GM12878 (cell line): ENCODE measurements at regions not wholly inside any gene's neighbourhood (a gene's known extent, or its start where the extent isn't known, plus 50 kb on each side); places are given as distances from the start of the nearest gene placed in this dataset.

ENCODE experiments used
- ATAC-seq: fragments of 200-7000 bp; cut with Tn5 transposase; 3 replicates; pipeline ENCODE4 v1.9.1; 2020; ENCODE audit warnings: mild to moderate bottlenecking, moderate library complexity
- BruUV-seq: library from RNA; stranded (reverse); fragments of 400-500 nt; replicated peaks from 2 replicates; lab custom pipeline; 2021; lab: Mats Ljungman, UMichigan
- CTCF ChIA-PET: fragments of 300-600 bp; sonication (Branson Sonifier 250); formaldehyde crosslinking; extraction: SDS; loops from one replicate; lab custom pipeline; 2021; ENCODE audit warnings: inconsistent platforms; lab: Yijun Ruan, JAX
- POLR2A ChIA-PET: fragments of 350-600 bp; formaldehyde crosslinking; extraction: SDS; loops from one replicate; lab custom pipeline; 2021; ENCODE audit warnings: inconsistent platforms; lab: Charles Lee
- RAD21 ChIA-PET: fragments of 300-600 bp; sonication (Branson Sonifier 250); formaldehyde crosslinking; loops from one replicate; lab custom pipeline; 2023; ENCODE audit warnings: antibody characterized with exemption; ENCODE audit not compliant: unreplicated experiment; lab: Charles Lee
- SMC1A ChIA-PET: fragments of 300-600 bp; sonication (Branson Sonifier 250); formaldehyde crosslinking; loops from one replicate; lab custom pipeline; 2023; ENCODE audit not compliant: unreplicated experiment, uncharacterized antibody; lab: Charles Lee
- DNase-seq: peaks from one replicate; pipeline ENCODE4 v3.0.0-alpha.2; 2011; ENCODE audit warnings: low read depth, low spot score
- FAIRE-seq: peaks from 3 replicates; lab custom pipeline; 2011; peaks lifted over from hg19 to GRCh38; lab: Jason Lieb, UNC
- H2AFZ ChIP-seq: 2 replicates; pipeline ENCODE4 v1.6.0; 2011; ENCODE audit warnings: low read depth, low read length, control low read depth; ENCODE audit not compliant: control insufficient read depth
- H3K27ac ChIP-seq: 2 replicates; pipeline ENCODE4 v1.5.1; 2011; ENCODE audit warnings: control low read depth; ENCODE audit not compliant: control insufficient read depth, insufficient read depth
- H3K27me3 ChIP-seq, 2 experiments: replicated peaks in 1 of 2; 2 replicates each; pipeline versions ENCODE4 v1.6.0 to v1.6.1; 2011; ENCODE audit warnings: low read length in 1 of 2; ENCODE audit not compliant: control insufficient read depth in 2 of 2, insufficient read depth in 2 of 2
- H3K36me3 ChIP-seq, 2 experiments: 2 replicates each; pipeline ENCODE4 v1.5.1; 2011; ENCODE audit warnings: low read length in 1 of 2; ENCODE audit not compliant: control insufficient read depth in 2 of 2, insufficient read depth in 2 of 2
- H3K4me1 ChIP-seq: 2 replicates; pipeline ENCODE4 v1.6.1; 2011; ENCODE audit warnings: mild to moderate bottlenecking, low read length, moderate library complexity, mixed read lengths; ENCODE audit not compliant: control insufficient read depth, insufficient read depth
- H3K4me2 ChIP-seq: 2 replicates; pipeline ENCODE4 v1.6.0; 2011; ENCODE audit warnings: control low read depth; ENCODE audit not compliant: control insufficient read depth, insufficient read depth
- H3K4me3 ChIP-seq: fragments of 200-600 bp; sonication (generic); 2 replicates; pipeline ENCODE4 v1.5.1; 2016
- H3K79me2 ChIP-seq: 2 replicates; pipeline ENCODE4 v1.6.0; 2011; ENCODE audit warnings: low read length; ENCODE audit not compliant: control insufficient read depth, insufficient read depth
- H3K9ac ChIP-seq: 2 replicates; pipeline ENCODE4 v1.8.0; 2011; ENCODE audit warnings: low read length, control low read depth, mixed read lengths; ENCODE audit not compliant: control insufficient read depth, insufficient read depth
- H3K9me3 ChIP-seq: replicated peaks from 3 replicates; pipeline ENCODE4 v1.5.1; 2011; ENCODE audit warnings: mild to moderate bottlenecking, low read length; ENCODE audit not compliant: control insufficient read depth, insufficient read depth
- H4K20me1 ChIP-seq: 2 replicates; pipeline ENCODE4 v1.6.0; 2011; ENCODE audit not compliant: control insufficient read depth, insufficient read depth
- CHD4 ChIP-seq: fragments of 200-600 bp; sonication (generic); IDR thresholded peaks from 2 replicates; pipeline ENCODE4 v1.6.1; 2016; ENCODE audit warnings: mild to moderate bottlenecking
- DPF2 ChIP-seq: fragments of 450-650 bp; IDR thresholded peaks from 2 replicates; pipeline ENCODE4 v1.6.1; 2017; ENCODE audit warnings: mild to moderate bottlenecking
- FOXM1 ChIP-seq: IDR thresholded peaks from 2 replicates; pipeline ENCODE4 v1.6.1; 2012; ENCODE audit warnings: low read depth, mild to moderate bottlenecking, inconsistent platforms, low read length, moderate library complexity
- IKZF2 ChIP-seq, 2 experiments: fragments of 450-650 bp; IDR thresholded peaks; 2 replicates each; pipeline ENCODE4 v1.6.1; 2017; ENCODE audit warnings: mild to moderate bottlenecking in 2 of 2, moderate library complexity in 2 of 2
- KAT2A ChIP-seq: conservative IDR thresholded peaks from 2 replicates; pipeline ENCODE4 v1.6.1; 2011; ENCODE audit warnings: low read depth, low read length; ENCODE audit not compliant: control insufficient read depth
- NBN ChIP-seq: fragments of 450-650 bp; IDR thresholded peaks from 2 replicates; pipeline ENCODE4 v1.6.1; 2016
- NR2C2 ChIP-seq: IDR thresholded peaks from 2 replicates; pipeline ENCODE4 v1.6.1; 2011; ENCODE audit warnings: borderline replicate concordance, low read depth; ENCODE audit not compliant: control insufficient read depth, insufficient read length
- RBBP5 ChIP-seq: fragments of 200-600 bp; sonication (generic); conservative IDR thresholded peaks from 2 replicates; pipeline ENCODE4 v1.6.1; 2016
- RELA ChIP-seq: fragments of 450-650 bp; IDR thresholded peaks from 2 replicates; pipeline ENCODE4 v1.8.0; 2014; ENCODE audit warnings: borderline replicate concordance; ENCODE audit not compliant: partially characterized antibody
- SMAD5 ChIP-seq: IDR thresholded peaks from 2 replicates; pipeline ENCODE4 v1.6.1; 2016; ENCODE audit warnings: antibody characterized with exemption, low read depth
- YY1 ChIP-seq: IDR thresholded peaks from 2 replicates; pipeline ENCODE4 v1.6.1; 2011; ENCODE audit warnings: low read depth, mild to moderate bottlenecking, low read length
- WGBS: methylation state at CpG from one replicate; pipeline ENCODE4 v1.1.6; 2016; ENCODE audit warnings: low lambda C conversion rate; ENCODE audit not compliant: insufficient replicate concordance, insufficient coverage; ENCODE audit errors: missing lambda C conversion rate; 5-methylcytosine and 5-hydroxymethylcytosine counted together
- in situ Hi-C: fragments of 300-500 bp; cut with MboI; formaldehyde crosslinking; loops from 9 replicates; pipeline ENCODE4 v1.14.3; 2018; ENCODE audit warnings: mixed read lengths
- intact Hi-C: fragments of 100-400 bp; cut with micrococcal nuclease; formaldehyde crosslinking; loops from one replicate; pipeline ENCODE4 v1.14.2; 2022; ENCODE audit not compliant: unreplicated experiment
- TF ChIP-seq, protein P1 (sequence below): IDR thresholded peaks from 2 replicates; pipeline ENCODE4 v1.6.1; 2012; ENCODE audit warnings: improper control_type of control experiment, low read depth, low read length; ENCODE audit not compliant: insufficient replicate concordance
- TF ChIP-seq, protein P2 (sequence below): IDR thresholded peaks from 2 replicates; pipeline ENCODE4 v1.6.1; 2011; ENCODE audit warnings: borderline replicate concordance, low read depth, mild to moderate bottlenecking, moderate library complexity, low read length; ENCODE audit not compliant: insufficient read depth, poor library complexity, severe bottlenecking
- TF ChIP-seq, protein P3 (sequence below): IDR thresholded peaks from 2 replicates; pipeline ENCODE4 v1.6.1; 2011; ENCODE audit warnings: mild to moderate bottlenecking, low read depth, low read length, moderate library complexity; ENCODE audit not compliant: insufficient replicate concordance
- TF ChIP-seq, protein P4 (sequence below): IDR thresholded peaks from 2 replicates; pipeline ENCODE4 v1.6.1; 2012; ENCODE audit warnings: low read depth, low read length, improper control_type of control experiment
- TF ChIP-seq, protein P5 (sequence below): IDR thresholded peaks from 2 replicates; pipeline ENCODE4 v1.6.1; 2012; ENCODE audit warnings: low read depth, low read length, improper control_type of control experiment

DNA sequence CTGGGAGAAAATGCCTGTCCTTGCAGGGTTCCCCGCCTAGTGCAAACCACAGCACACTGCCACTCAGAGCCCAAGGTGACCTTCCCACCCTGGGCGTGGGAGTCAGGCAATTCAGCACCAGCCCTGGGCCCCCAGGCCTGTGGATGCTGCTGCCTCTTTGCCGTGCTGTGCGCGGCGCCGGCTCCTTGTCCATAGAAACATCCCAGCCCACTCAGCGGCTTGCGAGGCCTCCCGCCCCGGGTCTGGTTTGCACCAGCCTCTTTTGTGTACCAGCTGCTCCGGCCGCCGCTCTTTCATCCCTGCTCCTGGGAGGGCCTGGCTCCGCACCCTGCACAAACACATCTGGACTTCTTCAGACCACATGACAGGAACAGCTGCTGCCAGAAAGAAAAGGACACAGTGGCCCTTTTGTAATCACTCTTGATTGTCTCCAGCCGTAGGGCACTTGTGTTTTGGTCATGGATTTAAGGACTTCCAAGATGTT lies 75.4 kb upstream of the SDK2 start:
- POLR2A ChIA-PET: no interaction called here
- TF ChIP-seq DPF2 (no peak), RBBP5 (no peak), YY1 (no peak), RELA (no peak), KAT2A (no peak), NBN (no peak), FOXM1 (no peak), NR2C2 (no peak), IKZF2 (IDR thresholded peaks at IDR 0.05) (no peak), CHD4 (no peak), SMAD5 (no peak)
- TF ChIP-seq, protein P1, sequence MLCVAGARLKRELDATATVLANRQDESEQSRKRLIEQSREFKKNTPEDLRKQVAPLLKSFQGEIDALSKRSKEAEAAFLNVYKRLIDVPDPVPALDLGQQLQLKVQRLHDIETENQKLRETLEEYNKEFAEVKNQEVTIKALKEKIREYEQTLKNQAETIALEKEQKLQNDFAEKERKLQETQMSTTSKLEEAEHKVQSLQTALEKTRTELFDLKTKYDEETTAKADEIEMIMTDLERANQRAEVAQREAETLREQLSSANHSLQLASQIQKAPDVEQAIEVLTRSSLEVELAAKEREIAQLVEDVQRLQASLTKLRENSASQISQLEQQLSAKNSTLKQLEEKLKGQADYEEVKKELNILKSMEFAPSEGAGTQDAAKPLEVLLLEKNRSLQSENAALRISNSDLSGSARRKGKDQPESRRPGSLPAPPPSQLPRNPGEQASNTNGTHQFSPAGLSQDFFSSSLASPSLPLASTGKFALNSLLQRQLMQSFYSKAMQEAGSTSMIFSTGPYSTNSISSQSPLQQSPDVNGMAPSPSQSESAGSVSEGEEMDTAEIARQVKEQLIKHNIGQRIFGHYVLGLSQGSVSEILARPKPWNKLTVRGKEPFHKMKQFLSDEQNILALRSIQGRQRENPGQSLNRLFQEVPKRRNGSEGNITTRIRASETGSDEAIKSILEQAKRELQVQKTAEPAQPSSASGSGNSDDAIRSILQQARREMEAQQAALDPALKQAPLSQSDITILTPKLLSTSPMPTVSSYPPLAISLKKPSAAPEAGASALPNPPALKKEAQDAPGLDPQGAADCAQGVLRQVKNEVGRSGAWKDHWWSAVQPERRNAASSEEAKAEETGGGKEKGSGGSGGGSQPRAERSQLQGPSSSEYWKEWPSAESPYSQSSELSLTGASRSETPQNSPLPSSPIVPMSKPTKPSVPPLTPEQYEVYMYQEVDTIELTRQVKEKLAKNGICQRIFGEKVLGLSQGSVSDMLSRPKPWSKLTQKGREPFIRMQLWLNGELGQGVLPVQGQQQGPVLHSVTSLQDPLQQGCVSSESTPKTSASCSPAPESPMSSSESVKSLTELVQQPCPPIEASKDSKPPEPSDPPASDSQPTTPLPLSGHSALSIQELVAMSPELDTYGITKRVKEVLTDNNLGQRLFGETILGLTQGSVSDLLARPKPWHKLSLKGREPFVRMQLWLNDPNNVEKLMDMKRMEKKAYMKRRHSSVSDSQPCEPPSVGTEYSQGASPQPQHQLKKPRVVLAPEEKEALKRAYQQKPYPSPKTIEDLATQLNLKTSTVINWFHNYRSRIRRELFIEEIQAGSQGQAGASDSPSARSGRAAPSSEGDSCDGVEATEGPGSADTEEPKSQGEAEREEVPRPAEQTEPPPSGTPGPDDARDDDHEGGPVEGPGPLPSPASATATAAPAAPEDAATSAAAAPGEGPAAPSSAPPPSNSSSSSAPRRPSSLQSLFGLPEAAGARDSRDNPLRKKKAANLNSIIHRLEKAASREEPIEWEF: no peak
- TF ChIP-seq, protein P2, sequence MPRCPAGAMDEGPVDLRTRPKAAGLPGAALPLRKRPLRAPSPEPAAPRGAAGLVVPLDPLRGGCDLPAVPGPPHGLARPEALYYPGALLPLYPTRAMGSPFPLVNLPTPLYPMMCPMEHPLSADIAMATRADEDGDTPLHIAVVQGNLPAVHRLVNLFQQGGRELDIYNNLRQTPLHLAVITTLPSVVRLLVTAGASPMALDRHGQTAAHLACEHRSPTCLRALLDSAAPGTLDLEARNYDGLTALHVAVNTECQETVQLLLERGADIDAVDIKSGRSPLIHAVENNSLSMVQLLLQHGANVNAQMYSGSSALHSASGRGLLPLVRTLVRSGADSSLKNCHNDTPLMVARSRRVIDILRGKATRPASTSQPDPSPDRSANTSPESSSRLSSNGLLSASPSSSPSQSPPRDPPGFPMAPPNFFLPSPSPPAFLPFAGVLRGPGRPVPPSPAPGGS: no peak
- TF ChIP-seq, protein P3, sequence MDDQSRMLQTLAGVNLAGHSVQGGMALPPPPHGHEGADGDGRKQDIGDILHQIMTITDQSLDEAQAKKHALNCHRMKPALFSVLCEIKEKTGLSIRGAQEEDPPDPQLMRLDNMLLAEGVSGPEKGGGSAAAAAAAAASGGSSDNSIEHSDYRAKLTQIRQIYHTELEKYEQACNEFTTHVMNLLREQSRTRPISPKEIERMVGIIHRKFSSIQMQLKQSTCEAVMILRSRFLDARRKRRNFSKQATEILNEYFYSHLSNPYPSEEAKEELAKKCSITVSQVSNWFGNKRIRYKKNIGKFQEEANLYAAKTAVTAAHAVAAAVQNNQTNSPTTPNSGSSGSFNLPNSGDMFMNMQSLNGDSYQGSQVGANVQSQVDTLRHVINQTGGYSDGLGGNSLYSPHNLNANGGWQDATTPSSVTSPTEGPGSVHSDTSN: no peak
- TF ChIP-seq, protein P4, sequence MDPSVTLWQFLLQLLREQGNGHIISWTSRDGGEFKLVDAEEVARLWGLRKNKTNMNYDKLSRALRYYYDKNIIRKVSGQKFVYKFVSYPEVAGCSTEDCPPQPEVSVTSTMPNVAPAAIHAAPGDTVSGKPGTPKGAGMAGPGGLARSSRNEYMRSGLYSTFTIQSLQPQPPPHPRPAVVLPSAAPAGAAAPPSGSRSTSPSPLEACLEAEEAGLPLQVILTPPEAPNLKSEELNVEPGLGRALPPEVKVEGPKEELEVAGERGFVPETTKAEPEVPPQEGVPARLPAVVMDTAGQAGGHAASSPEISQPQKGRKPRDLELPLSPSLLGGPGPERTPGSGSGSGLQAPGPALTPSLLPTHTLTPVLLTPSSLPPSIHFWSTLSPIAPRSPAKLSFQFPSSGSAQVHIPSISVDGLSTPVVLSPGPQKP: no peak
- TF ChIP-seq, protein P5, sequence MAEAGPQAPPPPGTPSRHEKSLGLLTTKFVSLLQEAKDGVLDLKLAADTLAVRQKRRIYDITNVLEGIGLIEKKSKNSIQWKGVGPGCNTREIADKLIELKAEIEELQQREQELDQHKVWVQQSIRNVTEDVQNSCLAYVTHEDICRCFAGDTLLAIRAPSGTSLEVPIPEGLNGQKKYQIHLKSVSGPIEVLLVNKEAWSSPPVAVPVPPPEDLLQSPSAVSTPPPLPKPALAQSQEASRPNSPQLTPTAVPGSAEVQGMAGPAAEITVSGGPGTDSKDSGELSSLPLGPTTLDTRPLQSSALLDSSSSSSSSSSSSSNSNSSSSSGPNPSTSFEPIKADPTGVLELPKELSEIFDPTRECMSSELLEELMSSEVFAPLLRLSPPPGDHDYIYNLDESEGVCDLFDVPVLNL: no peak

More for the DNA sequence above, 75.4 kb upstream of the SDK2 start:
- RAD21 ChIA-PET: no interaction called here
- SMC1A ChIA-PET: no interaction called here
- Histone ChIP-seq H3K36me3 (no peaks in the 10 kb centered on the region), H3K79me2 (no peaks in the 10 kb centered on the region), H3K27ac (no peak overlapping the region), H3K4me1 (no peaks in the 10 kb centered on the region), H3K9me3 (no peaks in the 10 kb centered on the region), H3K27me3 (no peaks in the 10 kb centered on the region), H3K4me2 (no peak overlapping the region), H2AFZ (no peak overlapping the region), H3K4me3 (no peak overlapping the region), H4K20me1 (no peaks in the 10 kb centered on the region), H3K9ac (no peak overlapping the region)
- intact Hi-C loops (no loop called here), in situ Hi-C loops (no loop called here)
- ATAC-seq (no peak), FAIRE-seq (no peak), DNase-seq (no peak)
- WGBS: 61% methylated on average over 16 of the region's 16 CpGs
- no TSS peak for BruUV-seq
- CTCF ChIA-PET: no interaction called here
